ENCODE measurements at regions not wholly inside any gene's neighbourhood (a gene's known extent, or its start where the extent isn't known, plus 50 kb on each side); places are given as distances from the start of the nearest gene placed in this dataset.

DNA sequence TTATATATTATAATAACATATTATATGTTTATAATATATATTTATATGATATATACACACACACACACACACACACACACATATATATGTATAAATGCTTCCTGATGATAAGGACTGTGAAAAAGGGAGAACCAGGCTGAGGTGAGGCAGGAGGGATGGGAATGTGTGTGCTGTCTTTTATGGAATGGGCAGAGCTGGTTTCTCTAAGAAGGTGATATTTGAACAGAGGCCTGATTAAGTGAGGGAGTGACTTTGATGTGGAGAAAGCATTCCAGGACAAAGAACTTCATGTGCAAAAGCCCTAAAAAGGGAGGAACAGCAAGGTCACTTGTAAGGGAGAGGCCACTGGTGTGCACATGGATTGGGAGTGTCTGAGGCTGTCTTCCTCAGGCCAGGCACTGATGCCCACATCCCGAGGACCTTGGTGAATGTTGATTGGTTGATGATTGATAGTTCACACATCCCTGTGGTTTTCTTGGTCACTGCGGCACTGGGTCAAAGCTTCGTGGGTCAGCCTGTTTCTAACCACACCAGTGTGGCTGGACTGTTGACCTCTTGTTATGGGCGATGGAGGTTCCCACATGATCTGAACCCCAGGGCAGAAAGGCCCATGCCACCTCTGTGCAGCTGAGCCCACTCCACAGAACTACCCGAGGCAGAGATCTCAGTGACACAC, 196.9 kb downstream of the MYCN start:
- 89% methylated on average over 5 of the region's 5 CpGs for WGBS
- Histone ChIP-seq H3K36me3 (no peaks in the 10 kb centered on the region), H3K4me1 (replicated peaks) (no peaks in the 10 kb centered on the region), H3K9me3 (no peaks in the 10 kb centered on the region), H3K27me3 (replicated peaks; ENCODE audit: insufficient read depth) (no peaks in the 10 kb centered on the region), H3K4me3 (no peak overlapping the region), H3K27ac (no peak overlapping the region)
- no peak for DNase-seq (ENCODE audit: low spot score)
- intact Hi-C loops (cut with DNase I), result no loop called here
- no peak for TF ChIP-seq CTCF (IDR thresholded peaks at IDR 0.05)
- no peak for TF ChIP-seq POLR2AphosphoS5 (IDR thresholded peaks at IDR 0.05)
- TF ChIP-seq POLR2A (IDR thresholded peaks at IDR 0.05), result no peak

GRCh38 chr2:16136461-16137035, 196.2 kb downstream of the MYCN start:
- Histone ChIP-seq H3K4me1 (replicated peaks) (no peaks in the 10 kb centered on the region), H3K27ac (no peak overlapping the region), H3K9me3 (no peaks in the 10 kb centered on the region), H3K36me3 (no peaks in the 10 kb centered on the region), H3K27me3 (replicated peaks; ENCODE audit: insufficient read depth) (no peaks in the 10 kb centered on the region), H3K4me3 (no peak overlapping the region)
- TF ChIP-seq POLR2A (IDR thresholded peaks at IDR 0.05) (no peak), POLR2AphosphoS5 (IDR thresholded peaks at IDR 0.05) (no peak), CTCF (IDR thresholded peaks at IDR 0.05) (no peak)
- 92% methylated on average over 3 of the region's 3 CpGs for WGBS
- intact Hi-C loops (cut with DNase I), result no loop called here
- no peak for DNase-seq (ENCODE audit: low spot score)

- H3K9me3 ChIP-seq, result no peaks in the 10 kb centered on the region
- intact Hi-C loops (cut with DNase I), result no loop called here
- H3K4me1 ChIP-seq (replicated peaks), result no peaks in the 10 kb centered on the region
- H3K27ac ChIP-seq, result no peak overlapping the region
- H3K4me3 ChIP-seq, result no peak overlapping the region
- TF ChIP-seq POLR2A (IDR thresholded peaks at IDR 0.05) (no peak), CTCF (IDR thresholded peaks at IDR 0.05) (no peak)
- DNase-seq (ENCODE audit: low spot score), result no peak
- H3K36me3 ChIP-seq, result no peaks in the 10 kb centered on the region
- H3K27me3 ChIP-seq (replicated peaks; ENCODE audit: insufficient read depth), result no peaks in the 10 kb centered on the region
- WGBS, result 73% methylated on average over 1 of the region's 1 CpG
Observed at GRCh38 chr2:16135913-16136310, 195.6 kb downstream of the MYCN start.

DNA sequence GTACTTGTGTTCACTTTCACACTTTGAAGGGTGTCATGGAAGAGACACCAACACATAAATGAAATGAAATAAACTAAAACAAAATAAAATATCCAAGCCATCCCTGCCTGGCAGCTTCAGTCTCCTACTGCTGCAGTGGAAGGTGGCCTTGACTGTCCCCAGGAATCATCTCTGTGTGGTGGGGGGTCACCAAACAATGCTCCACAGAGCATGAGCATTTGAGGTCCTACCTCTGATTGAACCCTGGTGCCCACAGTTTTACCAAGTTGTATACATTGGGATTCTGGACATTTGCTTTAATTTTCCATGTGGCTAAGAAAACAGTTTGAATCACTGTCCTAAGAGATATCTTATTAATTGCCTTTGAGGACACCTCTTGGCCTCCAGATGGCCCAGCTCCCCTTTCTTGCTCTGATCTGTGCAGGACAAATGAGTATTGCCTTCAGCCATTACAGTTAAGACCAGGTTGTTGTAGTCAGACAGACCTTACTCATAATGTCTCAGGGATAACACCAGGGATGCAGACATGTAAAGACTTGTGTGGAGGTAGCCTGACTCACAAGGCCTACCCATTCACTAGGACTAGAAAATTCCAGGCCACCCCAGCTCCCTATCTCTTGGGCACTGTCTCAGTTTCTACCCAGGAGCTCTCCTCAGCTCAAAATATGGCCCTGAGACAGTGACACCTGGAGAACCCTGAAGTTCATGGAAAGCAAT, 195.0 kb downstream of the MYCN start:
- intact Hi-C loops (cut with DNase I), result no loop called here
- no peaks in the 10 kb centered on the region for H3K27me3 ChIP-seq (replicated peaks; ENCODE audit: insufficient read depth)
- H3K4me1 ChIP-seq (replicated peaks), result no peaks in the 10 kb centered on the region
- no peak overlapping the region for H3K4me3 ChIP-seq
- no peak for TF ChIP-seq CTCF (IDR thresholded peaks at IDR 0.05)
- H3K9me3 ChIP-seq, result no peaks in the 10 kb centered on the region
- no peak for DNase-seq (ENCODE audit: low spot score)
- no peak overlapping the region for H3K27ac ChIP-seq
- H3K36me3 ChIP-seq, result no peaks in the 10 kb centered on the region
